GM12892 (cell line): ENCODE measurements at regions not wholly inside any gene's neighbourhood (a gene's known extent, or its start where the extent isn't known, plus 50 kb on each side); places are given as distances from the start of the nearest gene placed in this dataset.

ENCODE experiments used
- POLR2A ChIP-seq: IDR thresholded peaks from 2 replicates; pipeline ENCODE4 v1.6.1; 2011; ENCODE audit warnings: low read depth, low read length, control low read depth
- POLR2AphosphoS5 ChIP-seq: IDR thresholded peaks from 2 replicates; pipeline ENCODE4 v1.6.1; 2011; ENCODE audit warnings: low read depth, low read length, control low read depth

DNA sequence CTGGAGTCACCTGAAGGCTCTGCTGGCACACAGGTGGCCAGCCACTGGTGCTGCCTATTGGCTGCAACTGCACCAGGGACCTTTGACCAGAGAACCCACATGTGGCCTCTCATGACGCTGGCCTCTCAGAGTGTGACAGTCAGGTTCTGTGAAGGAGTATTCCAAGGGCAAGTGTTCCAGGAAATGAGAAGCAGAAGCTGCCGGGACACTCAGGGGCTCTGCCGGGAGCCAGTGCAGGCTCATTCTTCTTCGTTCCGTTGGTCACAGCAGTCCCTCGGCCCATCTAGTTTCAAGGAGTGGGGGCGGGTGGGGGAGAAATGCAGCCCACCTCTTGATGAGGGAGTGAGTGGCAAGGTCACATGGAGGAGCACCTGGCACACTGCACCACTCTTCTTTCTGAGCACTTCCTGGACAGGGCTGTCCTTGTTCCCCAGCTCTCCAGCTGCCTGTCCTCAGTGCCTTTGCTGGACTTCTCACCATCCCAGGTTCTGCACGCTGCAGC, 237.5 kb downstream of the GADD45G start:
- no peak for TF ChIP-seq POLR2AphosphoS5
- TF ChIP-seq POLR2A = no peak
